Osteoblast (primary cell): ENCODE measurements at regions not wholly inside any gene's neighbourhood (a gene's known extent, or its start where the extent isn't known, plus 50 kb on each side); places are given as distances from the start of the nearest gene placed in this dataset.
A peak's percentile ranks its signal among the peaks of the same experiment; 100 is the strongest.

Experiments used
- DNase-seq: peaks from one replicate; pipeline ENCODE4 v3.0.0; 2011; ENCODE audit warnings: low spot score, mixed read lengths; ENCODE audit not compliant: insufficient read length; ENCODE audit errors: missing footprints
- H2AFZ ChIP-seq: 2 replicates; pipeline ENCODE4 v1.6.0; 2011; ENCODE audit warnings: mild to moderate bottlenecking, low read length
- H3K27ac ChIP-seq: 2 replicates; pipeline ENCODE4 v1.5.1; 2011; ENCODE audit warnings: mild to moderate bottlenecking, low read depth, low read length, moderate library complexity
- H3K27me3 ChIP-seq: 2 replicates; pipeline ENCODE4 v1.6.0; 2012; ENCODE audit warnings: mild to moderate bottlenecking, control low read depth, inconsistent platforms, low read length, moderate library complexity; ENCODE audit not compliant: insufficient read depth
- H3K36me3 ChIP-seq: 2 replicates; pipeline ENCODE4 v1.5.1; 2011; ENCODE audit warnings: mild to moderate bottlenecking, low read length, control low read depth, moderate library complexity; ENCODE audit not compliant: insufficient read depth
- H3K4me1 ChIP-seq: 2 replicates; pipeline ENCODE4 v1.5.1; 2011; ENCODE audit warnings: mild to moderate bottlenecking, low read length, control low read depth, moderate library complexity; ENCODE audit not compliant: insufficient read depth
- H3K4me2 ChIP-seq: 2 replicates; pipeline ENCODE4 v1.6.0; 2011; ENCODE audit warnings: mild to moderate bottlenecking, low read length; ENCODE audit not compliant: insufficient read depth
- H3K4me3 ChIP-seq: fragments of 200-600 bp; sonication (generic); 3 replicates; pipeline ENCODE4 v1.5.1; 2012; ENCODE audit warnings: mild to moderate bottlenecking, low read length, inconsistent platforms; ENCODE audit not compliant: insufficient read depth
- H3K79me2 ChIP-seq: 2 replicates; pipeline ENCODE4 v1.6.0; 2012; ENCODE audit warnings: mild to moderate bottlenecking, low read length, control low read depth, inconsistent platforms; ENCODE audit not compliant: insufficient read depth
- H3K9me3 ChIP-seq: 2 replicates; pipeline ENCODE4 v1.5.1; 2011; ENCODE audit warnings: low read depth, low read length, control low read depth
- H4K20me1 ChIP-seq: 2 replicates; pipeline ENCODE4 v1.6.0; 2012; ENCODE audit warnings: mild to moderate bottlenecking, low read length, control low read depth; ENCODE audit not compliant: insufficient read depth
- TF ChIP-seq, protein P1 (sequence below): IDR thresholded peaks from 2 replicates; pipeline ENCODE4 v1.5.1; 2011; ENCODE audit warnings: mild to moderate bottlenecking, low read depth, low read length, moderate library complexity; ENCODE audit errors: extremely low read depth

DNA sequence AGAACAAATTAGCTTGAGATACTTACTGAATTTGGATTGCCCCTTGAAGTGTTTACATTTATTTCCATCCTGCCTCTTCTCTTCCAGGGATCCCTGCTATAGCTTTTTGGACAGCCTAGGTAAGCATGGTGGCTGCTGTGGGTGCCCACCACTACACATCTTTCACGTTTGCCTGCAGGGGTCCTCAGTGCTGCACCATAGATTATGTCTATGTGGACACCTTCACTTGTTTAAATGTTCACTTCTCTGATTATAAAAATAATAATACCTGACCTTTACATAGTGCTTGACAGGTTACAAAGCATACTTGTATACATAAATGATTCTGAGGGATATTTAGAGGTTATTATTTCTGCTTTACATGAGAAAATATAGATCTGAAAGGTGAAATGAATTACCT is 67.9 kb upstream of the SLC4A4 start:
- Histone ChIP-seq H3K36me3 (no peaks in the 10 kb centered on the region), H3K4me2 (no peak overlapping the region), H3K27me3 (no peaks in the 10 kb centered on the region), H3K79me2 (peaks cover 33% of the 10 kb centered on the region), H3K4me3 (no peak overlapping the region), H4K20me1 (no peaks in the 10 kb centered on the region), H3K27ac (no peak overlapping the region), H2AFZ (no peak overlapping the region), H3K4me1 (peaks cover 35% of the 10 kb centered on the region), H3K9me3 (no peaks in the 10 kb centered on the region)
- TF ChIP-seq, protein P1, sequence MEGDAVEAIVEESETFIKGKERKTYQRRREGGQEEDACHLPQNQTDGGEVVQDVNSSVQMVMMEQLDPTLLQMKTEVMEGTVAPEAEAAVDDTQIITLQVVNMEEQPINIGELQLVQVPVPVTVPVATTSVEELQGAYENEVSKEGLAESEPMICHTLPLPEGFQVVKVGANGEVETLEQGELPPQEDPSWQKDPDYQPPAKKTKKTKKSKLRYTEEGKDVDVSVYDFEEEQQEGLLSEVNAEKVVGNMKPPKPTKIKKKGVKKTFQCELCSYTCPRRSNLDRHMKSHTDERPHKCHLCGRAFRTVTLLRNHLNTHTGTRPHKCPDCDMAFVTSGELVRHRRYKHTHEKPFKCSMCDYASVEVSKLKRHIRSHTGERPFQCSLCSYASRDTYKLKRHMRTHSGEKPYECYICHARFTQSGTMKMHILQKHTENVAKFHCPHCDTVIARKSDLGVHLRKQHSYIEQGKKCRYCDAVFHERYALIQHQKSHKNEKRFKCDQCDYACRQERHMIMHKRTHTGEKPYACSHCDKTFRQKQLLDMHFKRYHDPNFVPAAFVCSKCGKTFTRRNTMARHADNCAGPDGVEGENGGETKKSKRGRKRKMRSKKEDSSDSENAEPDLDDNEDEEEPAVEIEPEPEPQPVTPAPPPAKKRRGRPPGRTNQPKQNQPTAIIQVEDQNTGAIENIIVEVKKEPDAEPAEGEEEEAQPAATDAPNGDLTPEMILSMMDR = peak; percentile 52
- no peak for DNase-seq

DNA sequence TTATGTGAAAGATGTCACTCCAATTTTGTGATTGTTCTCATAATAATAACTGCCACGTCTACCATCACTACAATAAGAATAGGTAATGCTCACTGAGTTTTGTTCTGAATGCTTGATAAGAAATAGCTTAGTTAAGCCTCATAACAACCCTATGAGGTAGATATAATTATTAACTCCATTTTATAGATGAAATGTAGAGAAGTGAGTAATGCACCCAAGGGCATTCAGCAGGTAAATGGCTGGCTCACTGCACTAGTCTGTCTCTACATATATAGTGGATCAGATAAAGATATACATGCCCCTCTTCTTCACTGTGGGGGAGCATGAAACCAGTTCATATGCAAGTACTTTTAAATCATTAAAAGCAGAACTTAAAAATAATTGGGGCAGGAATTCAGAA is 65.8 kb upstream of the SLC4A4 start:
- no peaks in the 10 kb centered on the region for H3K36me3 ChIP-seq
- TF ChIP-seq, protein P1 = no peak

DNA sequence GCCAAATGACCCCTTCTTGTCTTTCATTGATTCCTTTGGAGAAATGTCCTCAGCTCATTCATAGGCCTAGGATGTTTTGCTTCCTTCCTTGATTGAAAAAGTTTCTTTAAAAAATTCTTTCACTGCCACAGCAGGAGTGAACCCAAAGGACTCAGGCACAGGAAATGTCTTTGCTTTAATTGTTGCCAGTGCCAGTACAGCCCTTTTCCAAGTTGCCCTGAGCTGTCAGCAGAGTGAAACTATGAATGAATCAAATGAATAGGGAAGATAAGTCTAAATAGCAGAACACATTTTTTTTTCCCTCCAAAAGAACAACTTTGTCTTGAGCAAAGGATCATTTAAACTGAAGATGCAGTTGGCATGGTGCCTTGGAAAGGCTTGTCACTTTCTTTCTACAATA is 63.8 kb upstream of the SLC4A4 start:
- Histone ChIP-seq H3K4me3 (no peak overlapping the region), H2AFZ (no peak overlapping the region), H3K27ac (no peak overlapping the region), H4K20me1 (no peaks in the 10 kb centered on the region), H3K36me3 (no peaks in the 10 kb centered on the region), H3K4me2 (no peak overlapping the region), H3K9me3 (no peaks in the 10 kb centered on the region), H3K79me2 (peaks cover 32% of the 10 kb centered on the region), H3K4me1 (no peaks in the 10 kb centered on the region), H3K27me3 (no peaks in the 10 kb centered on the region)
- DNase-seq = no peak
- TF ChIP-seq, protein P1 = no peak

More for the DNA sequence above, 65.8 kb upstream of the SLC4A4 start:
- H3K4me2 ChIP-seq = no peak overlapping the region
- H3K9me3 ChIP-seq = no peaks in the 10 kb centered on the region
- no peaks in the 10 kb centered on the region for H3K27me3 ChIP-seq
- peaks cover 41% of the 10 kb centered on the region for H3K79me2 ChIP-seq
- no peak overlapping the region for H3K4me3 ChIP-seq
- H2AFZ ChIP-seq = no peak overlapping the region
- peaks cover 14% of the 10 kb centered on the region for H3K4me1 ChIP-seq
- H4K20me1 ChIP-seq = no peaks in the 10 kb centered on the region
- DNase-seq = no peak
- no peak overlapping the region for H3K27ac ChIP-seq

DNA sequence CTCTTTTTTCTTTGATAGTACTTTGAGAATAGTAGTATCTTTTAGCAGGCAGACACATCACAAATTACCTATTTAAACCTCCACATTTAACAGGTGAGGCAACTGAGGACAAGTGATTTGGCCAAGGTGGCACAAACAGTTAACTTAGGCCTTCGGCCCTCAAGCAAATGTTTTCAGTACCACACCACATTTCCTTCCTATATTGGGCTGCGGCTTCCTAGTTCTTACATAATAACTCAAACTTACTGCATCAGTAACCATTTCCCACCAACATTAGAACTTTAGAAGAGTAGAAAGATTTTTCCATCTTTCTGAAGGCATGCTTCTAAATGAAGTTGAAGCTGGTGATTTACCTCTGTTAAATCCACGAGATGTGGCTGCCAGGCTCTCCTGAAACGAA is 63.2 kb upstream of the SLC4A4 start:
- peaks cover 32% of the 10 kb centered on the region for H3K79me2 ChIP-seq
- H3K27me3 ChIP-seq = no peaks in the 10 kb centered on the region
- H3K4me3 ChIP-seq = no peak overlapping the region
- no peaks in the 10 kb centered on the region for H4K20me1 ChIP-seq
- H3K27ac ChIP-seq = no peak overlapping the region
- no peaks in the 10 kb centered on the region for H3K9me3 ChIP-seq
- TF ChIP-seq, protein P1 = no peak
- no peaks in the 10 kb centered on the region for H3K4me1 ChIP-seq
- no peak overlapping the region for H2AFZ ChIP-seq
- no peak for DNase-seq
- no peaks in the 10 kb centered on the region for H3K36me3 ChIP-seq
- H3K4me2 ChIP-seq = no peak overlapping the region
